Naive thymus-derived CD4-positive, alpha-beta T cell (primary cell): ENCODE measurements at regions not wholly inside any gene's neighbourhood (a gene's known extent, or its start where the extent isn't known, plus 50 kb on each side); places are given as distances from the start of the nearest gene placed in this dataset.

Source experiments
- ATAC-seq: fragments of 150-1000 bp; cut with Tn5 transposase; 2 replicates; pipeline ENCODE4 v1.10.0; 2021; ENCODE audit warnings: mild to moderate bottlenecking, moderate library complexity
- CTCF ChIA-PET: fragments of 350-600 bp; sonication (Branson Sonifier 250); formaldehyde crosslinking; loops from one replicate; lab custom pipeline; 2021; ENCODE audit warnings: antibody characterized with exemption; lab: Charles Lee
- POLR2A ChIA-PET: fragments of 350-600 bp; sonication (Branson Sonifier 250); formaldehyde crosslinking; loops from one replicate; lab custom pipeline; 2021; ENCODE audit warnings: antibody characterized with exemption, inconsistent platforms; lab: Charles Lee
- DNase-seq, 9 donors: peaks; one replicate each; pipeline versions ENCODE4 v3.0.0 to v3.0.0-alpha.2; 2020 to 2022; ENCODE audit warnings: mixed read lengths in 1 of 9
- H3K27ac ChIP-seq: one replicate; pipeline ENCODE4 v1.7.0; 2013; ENCODE audit warnings: mild to moderate bottlenecking, low read depth, low read length, moderate library complexity
- H3K27me3 ChIP-seq, 2 donors: one replicate each; pipeline ENCODE4 v1.7.0; 2013; ENCODE audit warnings: low read length in 2 of 2, mild to moderate bottlenecking in 2 of 2, moderate library complexity in 2 of 2; ENCODE audit not compliant: control insufficient read depth in 2 of 2, insufficient read depth in 2 of 2
- H3K36me3 ChIP-seq, 3 experiments: 1 replicate in 2 of 3; 2 replicates in 1 of 3; pipeline ENCODE4 v1.7.0; 2013; ENCODE audit warnings: low read length in 3 of 3, mild to moderate bottlenecking in 3 of 3, moderate library complexity in 1 of 3; ENCODE audit not compliant: insufficient read depth in 3 of 3, control insufficient read depth in 2 of 3
- H3K4me1 ChIP-seq, 2 donors: one replicate each; pipeline ENCODE4 v1.7.0; 2013; ENCODE audit warnings: low read length in 2 of 2, mild to moderate bottlenecking in 2 of 2, moderate library complexity in 1 of 2; ENCODE audit not compliant: control insufficient read depth in 2 of 2, insufficient read depth in 2 of 2
- H3K4me3 ChIP-seq: 2 replicates; pipeline ENCODE4 v1.7.0; 2013; ENCODE audit warnings: mild to moderate bottlenecking, low read length
- H3K9me3 ChIP-seq, 3 experiments: 1 replicate in 2 of 3; 2 replicates in 1 of 3; pipeline ENCODE4 v1.7.0; 2013; ENCODE audit warnings: low read length in 3 of 3; ENCODE audit not compliant: control insufficient read depth in 2 of 3
- H3K27ac Mint-ChIP-seq, 9 donors: one replicate each; pipeline ENCODE4 v1.8.0; 2020 to 2022; ENCODE audit warnings: mixed read lengths in 9 of 9, mild to moderate bottlenecking in 8 of 9, moderate library complexity in 5 of 9, inconsistent platforms in 2 of 9
- H3K27me3 Mint-ChIP-seq, 5 donors: one replicate each; pipeline ENCODE4 v1.8.0; 2021 to 2022; ENCODE audit warnings: mixed read lengths in 5 of 5, mild to moderate bottlenecking in 1 of 5
- H3K36me3 Mint-ChIP-seq, 5 donors: one replicate each; pipeline ENCODE4 v1.8.0; 2020 to 2022; ENCODE audit warnings: mixed read lengths in 5 of 5, mild to moderate bottlenecking in 3 of 5, inconsistent platforms in 1 of 5
- H3K4me1 Mint-ChIP-seq, 7 donors: one replicate each; pipeline ENCODE4 v1.8.0; 2020 to 2022; ENCODE audit warnings: mixed read lengths in 7 of 7, mild to moderate bottlenecking in 3 of 7, inconsistent platforms in 1 of 7
- H3K4me3 Mint-ChIP-seq, 10 donors: one replicate each; pipeline ENCODE4 v1.8.0; 2020 to 2022; ENCODE audit warnings: mild to moderate bottlenecking in 10 of 10, mixed read lengths in 10 of 10, moderate library complexity in 6 of 10, inconsistent platforms in 2 of 10
- H3K9me3 Mint-ChIP-seq, 11 donors: one replicate each; pipeline ENCODE4 v1.8.0; 2020 to 2022; ENCODE audit warnings: mixed read lengths in 11 of 11, mild to moderate bottlenecking in 4 of 11, inconsistent platforms in 1 of 11, moderate library complexity in 1 of 11
- intact Hi-C, 2 donors: fragments of 100-400 bp; cut with micrococcal nuclease; formaldehyde crosslinking; loops; one replicate each; pipeline ENCODE4 v1.15.1; 2023

DNA sequence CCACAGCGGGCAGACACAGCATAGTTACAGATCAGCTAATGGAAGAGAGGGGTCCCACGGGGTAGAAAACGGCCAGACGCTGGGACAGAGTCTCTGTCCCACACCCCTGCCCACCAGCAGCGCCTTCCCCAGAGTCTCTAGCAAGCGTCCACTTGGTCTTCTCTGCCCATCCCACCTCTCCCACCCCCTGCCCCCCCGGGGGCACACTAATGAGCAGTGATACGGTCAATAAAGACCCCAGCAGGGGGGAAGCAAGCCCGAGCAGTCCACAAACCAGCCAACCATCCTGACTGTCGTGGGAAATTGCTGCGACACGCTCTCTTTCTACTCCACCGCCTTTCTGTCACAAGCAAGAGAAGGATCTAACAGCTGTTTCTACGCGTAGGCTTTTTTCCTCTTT, 374.7 kb downstream of the NPHP4 start:
- CTCF ChIA-PET, result no interaction called here
- Histone ChIP-seq H3K27ac (no peak overlapping the region), H3K4me1 (no peaks in the 10 kb centered on the region), H3K4me3 (no peak overlapping the region), H3K36me3 (no peaks in the 10 kb centered on the region), H3K9me3 (no peaks in the 10 kb centered on the region), H3K27me3 (no peaks in the 10 kb centered on the region)
- DNase-seq (no peak), ATAC-seq (no peak)
- H3K9me3 Mint-ChIP-seq, result peaks cover 0 to 2% (median 0%) of the 10 kb centered on the region in 11 donors
- intact Hi-C loops, result no loop called here
- no peak overlapping the region for H3K4me3 Mint-ChIP-seq
- H3K4me1 Mint-ChIP-seq, result no peaks in the 10 kb centered on the region
- H3K27ac Mint-ChIP-seq, result no peak overlapping the region
- H3K27me3 Mint-ChIP-seq, result peaks cover 0 to 61% (median 46%) of the 10 kb centered on the region in 5 donors
- H3K36me3 Mint-ChIP-seq, result no peaks in the 10 kb centered on the region
- POLR2A ChIA-PET, result no interaction called here

DNA sequence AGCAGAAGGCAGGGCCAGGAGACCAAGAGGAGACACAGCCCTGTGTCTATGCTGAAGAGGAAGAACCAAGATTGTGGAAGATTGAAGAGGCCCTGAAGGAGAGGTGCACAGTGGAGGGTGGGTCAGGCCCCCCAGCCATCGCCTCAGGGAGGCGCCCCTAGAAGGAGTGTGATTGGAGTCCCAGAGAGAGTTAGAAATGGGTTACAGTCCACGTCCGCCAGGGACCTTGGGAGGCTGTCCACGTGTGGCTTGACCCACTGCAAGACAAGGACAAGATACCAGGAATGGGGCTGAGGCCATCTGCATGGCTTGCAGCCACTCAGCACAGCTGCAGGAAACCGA, 375.1 kb downstream of the NPHP4 start:
- Mint-ChIP-seq H3K36me3 (no peaks in the 10 kb centered on the region), H3K4me1 (no peaks in the 10 kb centered on the region), H3K9me3 (peaks cover 0 to 2% (median 0%) of the 10 kb centered on the region in 11 donors), H3K27me3 (peaks cover 0 to 60% (median 47%) of the 10 kb centered on the region in 5 donors), H3K27ac (no peak overlapping the region), H3K4me3 (no peak overlapping the region)
- ATAC-seq, result no peak
- DNase-seq, result no peak
- Histone ChIP-seq H3K4me3 (no peak overlapping the region), H3K27me3 (no peaks in the 10 kb centered on the region), H3K4me1 (no peaks in the 10 kb centered on the region), H3K36me3 (no peaks in the 10 kb centered on the region), H3K27ac (no peak overlapping the region), H3K9me3 (no peaks in the 10 kb centered on the region)
- ChIA-PET POLR2A (no interaction called here), CTCF (no interaction called here)
- intact Hi-C loops, result no loop called here

DNA sequence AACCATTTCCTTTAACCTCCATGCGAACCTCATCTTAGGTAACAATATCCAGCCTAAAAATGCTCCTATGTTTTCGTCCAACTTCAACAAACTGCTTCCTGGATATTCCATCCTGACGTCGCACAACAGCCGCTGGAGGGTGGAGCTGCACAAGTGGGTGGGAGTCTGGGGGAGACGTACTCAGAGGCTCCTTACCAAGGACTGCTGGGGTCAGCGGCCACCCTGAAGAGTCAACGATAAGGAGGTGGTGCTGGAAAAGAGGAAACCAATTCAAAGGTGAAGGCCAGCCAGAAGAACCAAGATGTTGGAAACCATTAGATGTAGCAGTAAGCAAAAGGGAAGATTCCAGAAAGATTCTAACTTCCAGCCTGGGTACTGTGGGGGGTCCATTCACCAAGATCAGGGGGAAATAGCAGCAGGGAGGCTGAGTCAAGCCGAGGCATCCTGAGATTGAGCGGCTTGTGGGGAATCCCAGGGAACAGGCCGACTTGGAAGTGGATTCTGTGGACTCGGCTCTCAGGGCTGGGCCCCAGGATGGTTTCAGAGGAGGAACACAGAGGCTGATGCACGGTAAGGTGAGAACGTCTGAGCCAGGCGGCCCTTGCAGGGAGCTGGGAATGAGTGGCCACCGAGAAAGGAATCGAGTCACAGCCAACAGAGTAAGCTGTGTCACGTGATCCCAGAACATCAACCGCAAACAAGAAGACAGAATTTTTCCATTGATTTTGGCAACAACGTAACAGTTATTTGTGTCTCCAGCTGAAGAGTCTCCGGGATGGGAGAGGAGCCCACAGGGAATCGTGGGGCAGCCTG, 375.7 kb downstream of the NPHP4 start:
- POLR2A ChIA-PET, result no interaction called here
- Histone ChIP-seq H3K4me3 (no peak overlapping the region), H3K9me3 (no peaks in the 10 kb centered on the region), H3K27ac (no peak overlapping the region), H3K27me3 (no peaks in the 10 kb centered on the region), H3K4me1 (no peaks in the 10 kb centered on the region), H3K36me3 (no peaks in the 10 kb centered on the region)
- intact Hi-C loops, result no loop called here
- Mint-ChIP-seq H3K27ac (no peak overlapping the region), H3K9me3 (peaks cover 0 to 2% (median 0%) of the 10 kb centered on the region in 11 donors), H3K36me3 (no peaks in the 10 kb centered on the region), H3K27me3 (peaks cover 0 to 64% (median 47%) of the 10 kb centered on the region in 5 donors), H3K4me1 (no peaks in the 10 kb centered on the region), H3K4me3 (no peak overlapping the region)
- ATAC-seq (no peak), DNase-seq (no peak)
- CTCF ChIA-PET, result no interaction called here

DNA sequence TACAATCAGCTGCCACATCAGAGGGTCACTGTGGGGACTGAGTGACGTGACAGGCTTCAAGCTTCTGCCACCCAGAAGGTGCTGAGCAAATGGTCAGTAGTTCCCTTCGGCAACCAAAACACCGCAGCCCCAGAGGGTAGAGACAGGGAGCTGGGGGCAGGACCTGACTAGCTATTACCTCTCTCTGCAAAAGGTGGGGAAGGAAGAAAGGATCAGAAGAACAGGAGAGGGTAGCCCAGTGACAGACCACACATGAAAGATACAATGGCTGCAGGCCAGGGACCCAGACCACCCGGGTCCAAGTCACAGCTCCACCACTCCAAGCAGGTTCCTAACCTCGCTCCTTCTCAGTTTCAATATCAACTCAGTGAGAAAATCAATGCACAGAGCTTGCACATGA, 377.1 kb downstream of the NPHP4 start:
- CTCF ChIA-PET, result no interaction called here
- H3K27me3 Mint-ChIP-seq, result peaks cover 2 to 77% (median 58%) of the 10 kb centered on the region in 5 donors

DNA sequence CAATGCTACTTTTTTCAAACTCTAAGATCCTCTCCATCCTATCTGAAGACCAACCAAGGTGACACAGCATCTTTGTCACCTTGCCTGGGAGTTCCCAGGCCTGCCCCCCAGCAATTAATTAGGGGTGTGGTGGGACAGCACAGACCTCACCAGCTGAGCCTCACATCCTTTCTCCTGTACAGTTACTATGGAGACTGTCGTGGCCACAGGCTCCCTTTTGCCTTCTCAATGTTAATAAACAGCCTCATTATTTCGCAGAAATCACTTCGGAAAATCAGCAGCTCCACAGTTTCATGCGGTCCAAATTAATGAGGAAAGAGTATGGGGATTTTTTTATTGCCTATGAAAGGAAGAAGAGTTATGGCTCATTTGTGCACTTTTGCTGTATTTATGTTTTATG, 378.3 kb downstream of the NPHP4 start:
- Histone ChIP-seq H3K4me3 (no peak overlapping the region), H3K27me3 (no peaks in the 10 kb centered on the region), H3K9me3 (no peaks in the 10 kb centered on the region), H3K4me1 (no peaks in the 10 kb centered on the region), H3K27ac (no peak overlapping the region), H3K36me3 (no peaks in the 10 kb centered on the region)
- ATAC-seq, result no peak
- Mint-ChIP-seq H3K36me3 (peaks cover 0 to 4% (median 0%) of the 10 kb centered on the region in 5 donors), H3K4me3 (no peak overlapping the region), H3K9me3 (peaks cover 0 to 16% (median 5%) of the 10 kb centered on the region in 11 donors), H3K4me1 (no peaks in the 10 kb centered on the region), H3K27ac (no peak overlapping the region), H3K27me3 (peaks cover 11 to 76% (median 51%) of the 10 kb centered on the region in 5 donors)
- intact Hi-C loops, result no loop called here
- POLR2A ChIA-PET, result no interaction called here
- no peak for DNase-seq
- CTCF ChIA-PET, result no interaction called here

More for the DNA sequence above, 377.1 kb downstream of the NPHP4 start:
- Histone ChIP-seq H3K4me1 (no peaks in the 10 kb centered on the region), H3K27me3 (no peaks in the 10 kb centered on the region), H3K27ac (no peak overlapping the region), H3K9me3 (no peaks in the 10 kb centered on the region), H3K4me3 (no peak overlapping the region), H3K36me3 (no peaks in the 10 kb centered on the region)
- no peak for DNase-seq
- POLR2A ChIA-PET, result no interaction called here
- Mint-ChIP-seq H3K36me3 (no peaks in the 10 kb centered on the region), H3K4me1 (no peaks in the 10 kb centered on the region), H3K27ac (no peak overlapping the region), H3K4me3 (no peak overlapping the region), H3K9me3 (peaks cover 0 to 5% (median 0%) of the 10 kb centered on the region in 11 donors)
- no peak for ATAC-seq
- intact Hi-C loops, result no loop called here

DNA sequence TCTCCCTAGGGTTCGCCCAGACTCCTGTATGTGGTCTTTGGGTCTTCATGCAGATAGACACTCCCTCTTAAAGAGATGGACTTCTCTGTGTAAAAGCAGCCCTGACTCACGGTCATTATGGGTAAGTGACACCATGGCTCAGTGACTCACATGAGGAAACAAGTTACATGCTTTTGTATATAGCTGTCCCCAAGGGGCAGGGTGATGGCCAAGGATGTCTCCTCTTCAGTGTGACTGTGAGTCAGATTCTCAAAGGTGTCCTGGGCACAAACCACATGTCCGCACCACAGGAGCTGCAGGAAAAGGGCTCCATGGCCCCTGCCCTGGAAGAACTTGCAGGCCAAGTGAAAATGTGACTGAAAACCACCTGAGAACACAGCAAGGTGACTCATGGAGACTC, 380.4 kb downstream of the NPHP4 start:
- peaks cover 0 to 4% (median 0%) of the 10 kb centered on the region in 5 donors for H3K36me3 Mint-ChIP-seq
- H3K9me3 ChIP-seq, result no peaks in the 10 kb centered on the region
- intact Hi-C loops, result no loop called here

DNA sequence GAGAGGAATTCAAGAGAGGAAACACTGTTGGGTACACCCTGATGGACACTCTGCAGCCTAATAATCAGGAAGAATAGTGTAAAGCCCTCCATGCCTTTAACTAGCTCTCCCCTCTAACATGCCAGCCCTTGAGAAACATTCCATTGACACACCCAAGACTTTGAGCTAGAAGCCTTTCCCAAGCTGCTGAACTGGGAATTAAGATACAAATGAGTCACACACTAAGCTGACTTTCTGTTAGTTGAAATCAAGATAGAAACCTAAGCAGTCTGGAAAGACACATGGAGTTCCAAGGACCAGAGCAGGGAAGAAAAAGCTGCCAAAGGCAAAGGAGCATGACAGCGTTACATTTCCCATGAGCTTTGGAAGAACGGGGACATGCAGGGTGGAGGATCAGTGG, 380.8 kb downstream of the NPHP4 start:
- CTCF ChIA-PET, result interaction anchor here (0.8 kb wide), 1 partner anchor 29 kb away, joined by 3 read pairs; no protein-coding TSS in a partner anchor
- H3K9me3 ChIP-seq, result no peaks in the 10 kb centered on the region

More for the DNA sequence above, 380.4 kb downstream of the NPHP4 start:
- Mint-ChIP-seq H3K9me3 (peaks cover 0 to 17% (median 6%) of the 10 kb centered on the region in 11 donors), H3K4me1 (no peaks in the 10 kb centered on the region), H3K27me3 (peaks cover 15 to 65% (median 39%) of the 10 kb centered on the region in 5 donors), H3K27ac (no peak overlapping the region), H3K4me3 (no peak overlapping the region)
- H3K27ac ChIP-seq, result no peak overlapping the region
- no peaks in the 10 kb centered on the region for H3K36me3 ChIP-seq
- ATAC-seq (no peak), DNase-seq (no peak)
- ChIA-PET POLR2A (no interaction called here), CTCF (interaction anchor here (0.8 kb wide), 1 partner anchor 29 kb away, joined by 3 read pairs; no protein-coding TSS in a partner anchor)
- no peaks in the 10 kb centered on the region for H3K27me3 ChIP-seq
- H3K4me3 ChIP-seq, result no peak overlapping the region
- no peaks in the 10 kb centered on the region for H3K4me1 ChIP-seq

More for the DNA sequence above, 380.8 kb downstream of the NPHP4 start:
- Histone ChIP-seq H3K36me3 (no peaks in the 10 kb centered on the region), H3K27me3 (no peaks in the 10 kb centered on the region), H3K4me1 (no peaks in the 10 kb centered on the region), H3K27ac (no peak overlapping the region), H3K4me3 (no peak overlapping the region)
- Mint-ChIP-seq H3K36me3 (peaks cover 0 to 4% (median 0%) of the 10 kb centered on the region in 5 donors), H3K4me3 (no peak overlapping the region), H3K9me3 (peaks cover 0 to 17% (median 6%) of the 10 kb centered on the region in 11 donors), H3K27me3 (peaks cover 15 to 61% (median 35%) of the 10 kb centered on the region in 5 donors), H3K27ac (no peak overlapping the region), H3K4me1 (no peaks in the 10 kb centered on the region)
- DNase-seq (no peak), ATAC-seq (no peak)
- POLR2A ChIA-PET, result no interaction called here
- intact Hi-C loops, result no loop called here
